Mucosa of descending colon (tissue), 3 donors: ENCODE measurements at regions not wholly inside any gene's neighbourhood (a gene's known extent, or its start where the extent isn't known, plus 50 kb on each side); places are given as distances from the start of the nearest gene placed in this dataset.

Experiments used
- ATAC-seq: fragments of 200-7000 bp; cut with Tn5 transposase; one replicate; pipeline ENCODE4 v1.9.1; 2020; ENCODE audit warnings: mild to moderate bottlenecking, moderate library complexity
- DNase-seq, 3 donors: peaks; one replicate each; pipeline ENCODE4 v3.0.0-alpha.2; 2020
- H3K36me3 ChIP-seq: fragments of 200-600 bp; one replicate; pipeline ENCODE4 v1.8.0; 2021; ENCODE audit warnings: low read depth, mild to moderate bottlenecking
- H3K4me1 ChIP-seq: fragments of 200-600 bp; one replicate; pipeline ENCODE4 v1.8.0; 2021; ENCODE audit warnings: low read depth, mild to moderate bottlenecking
- H3K4me3 ChIP-seq: fragments of 200-600 bp; one replicate; pipeline ENCODE4 v1.8.0; 2021; ENCODE audit warnings: mild to moderate bottlenecking
- H3K9me3 ChIP-seq: fragments of 200-600 bp; one replicate; pipeline ENCODE4 v1.8.0; 2021; ENCODE audit warnings: mild to moderate bottlenecking
- intact Hi-C, 2 donors: fragments of 100-400 bp; cut with DNase I in 1 of 2; cut with micrococcal nuclease in 1 of 2; formaldehyde crosslinking; loops; one replicate each; pipeline versions ENCODE4 v1.11.0 to v1.11.1; 2022; cut with DNase I, micrococcal nuclease
- TF ChIP-seq, protein P1 (sequence below): fragments of 200-600 bp; IDR thresholded peaks from one replicate; pipeline ENCODE4 v1.8.0; 2022; ENCODE audit warnings: antibody characterized with exemption, mild to moderate bottlenecking
- donor health status: DM: no; HTN: no; CAD: no; lungs with moderate emphysema.
- donor health status: DM: no; HTN: no; CAD: no.
- donor health status: DM: no; HTN: yes; CAD: no.

DNA sequence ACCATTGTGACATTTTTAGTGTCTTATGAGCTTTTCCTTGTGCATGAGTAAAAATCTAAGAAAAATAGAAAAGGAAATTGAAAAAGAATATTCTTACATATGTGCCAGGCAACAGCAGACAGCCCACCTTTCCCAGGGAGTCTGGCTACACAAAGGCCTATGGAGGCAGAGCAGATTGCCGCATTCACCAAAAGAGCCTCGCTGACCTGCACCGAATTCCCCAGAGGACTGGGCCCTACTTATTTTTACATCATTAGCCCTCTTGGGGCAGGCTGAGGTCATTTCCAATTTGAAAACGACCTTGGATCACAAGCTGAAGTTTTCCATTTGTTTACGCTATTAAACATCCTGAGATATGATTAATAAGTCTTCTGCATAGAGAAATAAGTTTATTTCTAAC lies 66.2 kb upstream of the WDR41 start:
- intact Hi-C loops, result no loop called here
- no peak overlapping the region for H3K4me3 ChIP-seq
- ATAC-seq (no peak), DNase-seq (no peak)
- no peaks in the 10 kb centered on the region for H3K4me1 ChIP-seq
- TF ChIP-seq, protein P1, sequence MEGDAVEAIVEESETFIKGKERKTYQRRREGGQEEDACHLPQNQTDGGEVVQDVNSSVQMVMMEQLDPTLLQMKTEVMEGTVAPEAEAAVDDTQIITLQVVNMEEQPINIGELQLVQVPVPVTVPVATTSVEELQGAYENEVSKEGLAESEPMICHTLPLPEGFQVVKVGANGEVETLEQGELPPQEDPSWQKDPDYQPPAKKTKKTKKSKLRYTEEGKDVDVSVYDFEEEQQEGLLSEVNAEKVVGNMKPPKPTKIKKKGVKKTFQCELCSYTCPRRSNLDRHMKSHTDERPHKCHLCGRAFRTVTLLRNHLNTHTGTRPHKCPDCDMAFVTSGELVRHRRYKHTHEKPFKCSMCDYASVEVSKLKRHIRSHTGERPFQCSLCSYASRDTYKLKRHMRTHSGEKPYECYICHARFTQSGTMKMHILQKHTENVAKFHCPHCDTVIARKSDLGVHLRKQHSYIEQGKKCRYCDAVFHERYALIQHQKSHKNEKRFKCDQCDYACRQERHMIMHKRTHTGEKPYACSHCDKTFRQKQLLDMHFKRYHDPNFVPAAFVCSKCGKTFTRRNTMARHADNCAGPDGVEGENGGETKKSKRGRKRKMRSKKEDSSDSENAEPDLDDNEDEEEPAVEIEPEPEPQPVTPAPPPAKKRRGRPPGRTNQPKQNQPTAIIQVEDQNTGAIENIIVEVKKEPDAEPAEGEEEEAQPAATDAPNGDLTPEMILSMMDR, result no peak
- H3K9me3 ChIP-seq, result no peaks in the 10 kb centered on the region
- no peaks in the 10 kb centered on the region for H3K36me3 ChIP-seq

DNA sequence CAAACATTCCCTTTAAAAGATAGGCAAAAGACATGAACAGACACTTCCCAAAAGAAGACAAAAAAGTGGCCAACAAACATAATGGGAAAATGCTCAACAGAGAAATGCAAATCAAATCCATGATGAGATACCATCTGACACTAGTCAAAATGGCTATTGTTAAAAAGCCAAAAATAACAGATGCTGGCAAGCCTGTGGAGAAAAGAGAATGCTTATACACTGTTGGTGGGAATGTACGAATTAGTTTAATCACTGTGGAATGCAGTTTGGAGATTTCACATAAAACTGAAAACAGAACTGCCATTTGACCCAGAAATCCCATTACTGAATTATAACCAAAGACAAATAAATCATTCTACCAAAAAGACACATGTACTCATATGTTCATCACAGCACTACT lies 58.3 kb upstream of the WDR41 start:
- H3K9me3 ChIP-seq, result no peaks in the 10 kb centered on the region
- TF ChIP-seq, protein P1, result no peak
- intact Hi-C loops, result no loop called here
- ATAC-seq (no peak), DNase-seq (no peak)
- H3K4me1 ChIP-seq, result no peaks in the 10 kb centered on the region
- H3K4me3 ChIP-seq, result no peak overlapping the region
- H3K36me3 ChIP-seq, result no peaks in the 10 kb centered on the region

DNA sequence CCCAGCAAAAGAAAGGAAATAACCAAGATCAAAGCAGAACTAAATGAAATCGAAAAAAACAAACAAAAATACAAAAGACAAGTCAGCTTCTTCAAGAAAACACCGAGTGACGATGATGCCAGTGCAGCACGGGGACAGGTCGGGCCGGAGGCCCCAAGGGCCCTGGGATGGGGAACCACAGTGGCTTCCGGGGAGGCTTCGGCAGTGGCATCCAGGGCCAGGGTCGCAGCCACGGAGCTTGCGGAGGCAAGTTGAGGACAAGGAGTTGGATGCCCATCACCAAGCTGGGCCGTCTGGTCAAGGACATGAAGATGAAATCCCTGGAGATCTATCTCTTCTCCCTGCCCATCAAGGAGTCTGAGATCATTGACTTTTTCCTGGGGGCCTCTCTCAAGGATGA lies 53.2 kb upstream of the WDR41 start:
- intact Hi-C loops, result no loop called here
- Histone ChIP-seq H3K4me3 (no peak overlapping the region), H3K36me3 (no peaks in the 10 kb centered on the region), H3K4me1 (no peaks in the 10 kb centered on the region), H3K9me3 (no peaks in the 10 kb centered on the region)
- TF ChIP-seq, protein P1, result no peak
- DNase-seq (no peak), ATAC-seq (no peak)
